Spinal cord (tissue), 9 donors: ENCODE measurements at regions not wholly inside any gene's neighbourhood (a gene's known extent, or its start where the extent isn't known, plus 50 kb on each side); places are given as distances from the start of the nearest gene placed in this dataset.
"Not testable (repeated sequence)": the region's sequence is repeated elsewhere in the genome, so short reads cannot be mapped to it uniquely, and the experiment has no call there.

Experiments used
- DNase-seq, 6 donors: peaks; one replicate each; pipeline versions ENCODE4 v3.0.0 to v3.0.0-alpha.2; 2013 to 2015; ENCODE audit warnings: low spot score in 6 of 6, low read depth in 4 of 6
- H3K27ac ChIP-seq: one replicate; pipeline ENCODE4 v1.5.1; 2013; ENCODE audit warnings: low read depth, low read length, control low read depth
- H3K27me3 ChIP-seq: one replicate; pipeline ENCODE4 v1.6.1; 2013; ENCODE audit warnings: low read length; ENCODE audit not compliant: control insufficient read depth, insufficient read depth
- H3K36me3 ChIP-seq: one replicate; pipeline ENCODE4 v1.6.1; 2013; ENCODE audit warnings: low read length; ENCODE audit not compliant: control insufficient read depth, insufficient read depth
- H3K4me1 ChIP-seq: one replicate; pipeline ENCODE4 v1.6.1; 2013; ENCODE audit warnings: low read length; ENCODE audit not compliant: control insufficient read depth, insufficient read depth
- H3K4me3 ChIP-seq: one replicate; pipeline ENCODE4 v1.5.1; 2013; ENCODE audit warnings: low read depth, low read length, control low read depth
- H3K9me3 ChIP-seq: one replicate; pipeline ENCODE4 v1.6.1; 2013; ENCODE audit warnings: low read length; ENCODE audit not compliant: control insufficient read depth, insufficient read depth
- WGBS: methylation state at CpG from one replicate; pipeline ENCODE4 v1.1.5; 2013; ENCODE audit warnings: missing lambda C conversion rate; ENCODE audit not compliant: insufficient coverage; 5-methylcytosine and 5-hydroxymethylcytosine counted together
- donor health status: healthy.

- no peak overlapping the region for H3K27ac ChIP-seq
- H3K4me3 ChIP-seq, result no peak overlapping the region
- 59% methylated on average over 3 of the region's 3 CpGs for WGBS
- no peaks in the 10 kb centered on the region for H3K27me3 ChIP-seq
- DNase-seq, result peak in 1 of 6 donors; percentile 19
- H3K36me3 ChIP-seq, result no peaks in the 10 kb centered on the region
- H3K9me3 ChIP-seq, result no peaks in the 10 kb centered on the region
- H3K4me1 ChIP-seq, result no peaks in the 10 kb centered on the region
These were observed 78.0 kb upstream of the DDHD1 start for GRCh38 chr14:53231171-53231570.

DNA sequence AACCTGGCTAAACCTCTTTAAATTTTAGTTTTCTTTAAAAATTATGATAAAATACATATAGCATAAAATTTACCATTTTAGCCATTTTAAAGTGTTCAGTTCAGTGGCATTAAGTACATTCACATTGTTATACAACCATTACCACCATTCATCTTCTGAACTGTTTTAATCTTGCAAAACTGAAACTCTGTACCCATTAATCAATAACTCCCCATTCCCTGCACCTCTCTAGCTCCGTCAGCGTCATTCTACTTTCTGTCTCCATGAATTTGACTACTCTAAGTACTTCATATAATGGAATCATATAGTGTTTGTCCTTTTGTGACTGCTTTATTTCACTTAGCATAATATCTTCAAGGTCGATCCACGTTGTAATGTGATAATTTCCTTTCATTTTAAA is 75.8 kb upstream of the DDHD1 start:
- H3K27me3 ChIP-seq, result no peaks in the 10 kb centered on the region
- no peaks in the 10 kb centered on the region for H3K36me3 ChIP-seq
- H3K27ac ChIP-seq, result no peak overlapping the region
- WGBS, result no CpG with 5 or more reads among the region's 4 CpGs
- DNase-seq, result no peak
- H3K9me3 ChIP-seq, result no peaks in the 10 kb centered on the region
- no peaks in the 10 kb centered on the region for H3K4me1 ChIP-seq
- H3K4me3 ChIP-seq, result no peak overlapping the region

DNA sequence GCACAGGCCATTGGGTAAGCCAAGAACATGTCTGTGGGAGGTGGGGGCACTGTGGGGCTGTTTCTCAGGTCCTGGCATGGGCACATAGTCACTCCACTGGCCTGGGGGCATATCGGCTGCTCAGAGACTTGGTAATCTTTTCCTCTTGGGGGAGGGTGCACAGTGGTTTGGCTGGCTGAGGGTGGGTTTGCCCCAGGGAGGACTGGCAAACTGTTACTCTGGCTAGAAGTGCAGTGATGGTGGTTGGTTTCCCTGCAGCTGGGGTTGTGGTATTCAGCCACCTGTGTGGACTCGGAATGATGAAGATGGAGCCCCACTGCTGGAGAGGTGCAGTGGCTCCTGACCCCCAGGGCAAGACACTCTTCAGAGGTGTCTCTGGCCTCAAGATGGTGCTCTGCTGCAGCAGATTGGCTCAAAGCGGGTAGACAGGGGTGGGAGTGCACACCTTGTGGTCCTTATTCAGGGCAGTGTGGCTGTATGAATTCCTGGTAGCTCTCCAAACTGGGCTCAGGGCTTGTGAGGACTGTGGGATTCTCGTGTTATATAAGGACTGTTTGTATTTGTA is 74.1 kb upstream of the DDHD1 start:
- Histone ChIP-seq H3K27ac (no peak overlapping the region), H3K36me3 (no peaks in the 10 kb centered on the region), H3K9me3 (no peaks in the 10 kb centered on the region), H3K4me1 (no peaks in the 10 kb centered on the region), H3K27me3 (no peaks in the 10 kb centered on the region), H3K4me3 (no peak overlapping the region)
- WGBS, result 96% methylated on average over 3 of the region's 4 CpGs
- no peak for DNase-seq

DNA sequence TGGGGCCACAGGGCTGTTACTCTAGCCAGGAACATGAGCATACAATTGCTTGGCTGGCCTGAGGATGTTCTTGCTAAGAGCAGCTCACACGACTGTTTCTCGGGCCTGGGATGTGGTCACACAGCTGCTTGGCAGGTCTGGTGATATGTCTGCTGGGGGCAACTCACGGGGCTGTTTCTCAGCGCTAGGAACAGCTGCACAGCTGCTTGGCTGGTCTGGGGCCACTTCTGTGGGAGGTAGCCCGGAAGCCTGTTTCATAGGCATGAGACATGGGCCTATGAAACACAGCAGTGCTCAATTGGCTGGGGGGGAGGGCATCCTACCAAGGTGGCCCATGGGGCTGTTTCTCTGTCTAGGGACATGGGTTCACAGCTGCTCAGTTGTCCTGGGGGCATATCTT is 73.4 kb upstream of the DDHD1 start:
- Histone ChIP-seq H3K4me1 (no peaks in the 10 kb centered on the region), H3K4me3 (no peak overlapping the region), H3K27ac (no peak overlapping the region), H3K27me3 (no peaks in the 10 kb centered on the region), H3K9me3 (no peaks in the 10 kb centered on the region), H3K36me3 (no peaks in the 10 kb centered on the region)
- no peak for DNase-seq
- WGBS, result 83% methylated on average over 5 of the region's 5 CpGs

- no CpG with 5 or more reads among the region's 3 CpGs for WGBS
- Histone ChIP-seq H3K9me3 (no peaks in the 10 kb centered on the region), H3K27me3 (no peaks in the 10 kb centered on the region), H3K4me3 (no peak overlapping the region), H3K27ac (no peak overlapping the region), H3K4me1 (peaks cover 3% of the 10 kb centered on the region), H3K36me3 (no peaks in the 10 kb centered on the region)
- DNase-seq, result no peak
These were observed 67.8 kb upstream of the DDHD1 start for GRCh38 chr14:53220914-53221313.

DNA sequence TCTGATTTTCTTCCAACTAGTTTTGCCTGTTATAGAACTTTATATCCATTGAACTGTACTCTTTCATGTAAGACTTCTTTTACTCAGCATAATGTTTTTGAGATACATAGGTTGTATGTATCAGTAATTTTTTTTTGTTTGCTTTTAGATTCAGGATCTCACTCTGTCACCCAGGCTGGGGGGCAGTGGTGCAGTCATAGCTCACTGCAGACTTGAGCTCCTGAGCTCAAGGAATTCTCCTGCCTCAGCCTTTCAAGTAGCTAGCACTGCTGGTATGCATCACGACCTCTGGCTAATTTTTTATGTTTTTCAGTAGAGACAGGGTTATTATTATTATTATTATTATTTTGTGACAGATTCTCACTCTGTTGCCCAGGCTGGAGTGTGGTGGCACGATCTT is 65.0 kb upstream of the DDHD1 start:
- no peaks in the 10 kb centered on the region for H3K9me3 ChIP-seq
- H3K4me1 ChIP-seq, result peaks cover 3% of the 10 kb centered on the region
- H3K27ac ChIP-seq, result no peak overlapping the region
- 88% methylated on average over 1 of the region's 2 CpGs for WGBS
- DNase-seq, result no peak
- no peaks in the 10 kb centered on the region for H3K36me3 ChIP-seq
- no peaks in the 10 kb centered on the region for H3K27me3 ChIP-seq
- H3K4me3 ChIP-seq, result peak overlapping the region; percentile 35

DNA sequence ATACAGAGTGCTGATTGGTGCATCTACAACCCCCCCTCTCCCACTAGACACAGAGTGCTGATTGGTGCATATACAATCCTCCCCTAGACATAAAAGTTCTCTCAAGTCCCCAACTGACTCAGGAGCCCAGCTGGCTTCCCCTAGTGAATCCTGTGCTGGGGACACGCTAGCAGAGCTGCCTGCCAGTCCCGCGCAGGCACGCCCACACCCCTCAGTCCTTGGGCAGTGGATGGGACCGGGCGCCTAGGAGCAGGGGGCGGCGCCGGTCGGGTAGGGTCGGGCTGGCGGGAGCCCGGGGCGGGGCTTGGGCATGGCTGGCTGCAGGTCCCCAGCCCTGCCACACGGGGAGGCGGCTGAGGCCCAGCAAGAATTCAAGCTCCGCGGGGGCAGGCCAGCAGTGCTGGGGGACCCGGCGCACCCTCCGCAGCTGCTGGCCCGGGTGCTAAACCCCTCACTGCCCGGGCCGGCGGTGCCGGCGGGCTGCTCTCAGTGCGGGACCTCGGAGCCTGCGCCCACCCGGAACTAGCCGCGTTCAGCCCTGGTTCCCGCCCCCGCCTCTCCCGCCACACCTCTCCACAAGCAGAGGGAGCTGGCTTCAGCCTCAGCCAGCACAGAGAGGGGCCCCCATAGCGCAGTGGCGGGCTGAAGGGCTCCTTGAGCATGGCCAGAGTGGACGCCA is 64.3 kb upstream of the DDHD1 start:
- WGBS, result under 1% methylated on average over 39 of the region's 39 CpGs
- DNase-seq, result peak in 4 of 6 donors; percentile 4 to 72 (median 20)
- no peak overlapping the region for H3K27ac ChIP-seq

DNA sequence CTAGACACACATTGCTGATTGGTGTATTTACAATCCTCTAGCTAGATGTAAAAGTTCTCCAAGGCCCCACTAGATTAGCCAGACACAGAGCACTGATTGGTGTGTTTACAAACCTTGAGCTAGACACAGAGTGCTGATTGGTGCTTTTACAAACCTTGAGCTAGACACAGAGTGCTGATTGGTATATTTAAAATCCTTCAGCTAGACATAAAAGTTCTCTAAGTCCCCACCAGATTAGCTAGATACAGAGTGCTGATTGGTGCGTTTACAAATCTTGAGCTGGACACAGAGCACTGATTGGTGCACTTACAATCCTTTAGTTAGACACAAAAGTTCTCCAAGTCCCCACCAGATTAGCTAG is 63.8 kb upstream of the DDHD1 start:
- not testable (repeated sequence) for H3K4me3 ChIP-seq, H3K4me1 ChIP-seq, H3K27me3 ChIP-seq, H3K36me3 ChIP-seq, H3K27ac ChIP-seq, H3K9me3 ChIP-seq, DNase-seq
- WGBS, result no CpG with 5 or more reads among the region's 1 CpG

More for the DNA sequence above, 64.3 kb upstream of the DDHD1 start:
- H3K4me3 ChIP-seq, result peak overlapping the region; percentile 35
- H3K9me3 ChIP-seq, result no peaks in the 10 kb centered on the region
- H3K27me3 ChIP-seq, result no peaks in the 10 kb centered on the region
- H3K36me3 ChIP-seq, result no peaks in the 10 kb centered on the region
- peaks cover 3% of the 10 kb centered on the region for H3K4me1 ChIP-seq

- H3K27me3 ChIP-seq, H3K4me1 ChIP-seq, H3K27ac ChIP-seq, H3K36me3 ChIP-seq, H3K9me3 ChIP-seq, DNase-seq, H3K4me3 ChIP-seq: not testable (repeated sequence)
- whole genome bisulfite sequencing, result 90% methylated on average over 5 of the region's 11 CpGs
These were observed 63.4 kb upstream of the DDHD1 start for GRCh38 chr14:53216478-53216877.

- H3K4me3 ChIP-seq, result no peak overlapping the region
- H3K4me1 ChIP-seq, result peaks cover 3% of the 10 kb centered on the region
- H3K27me3 ChIP-seq, result no peaks in the 10 kb centered on the region
- no peak overlapping the region for H3K27ac ChIP-seq
- DNase-seq, result no peak
- no peaks in the 10 kb centered on the region for H3K9me3 ChIP-seq
- 79% methylated on average over 2 of the region's 2 CpGs for WGBS
- H3K36me3 ChIP-seq, result no peaks in the 10 kb centered on the region
These were observed 62.0 kb upstream of the DDHD1 start for GRCh38 chr14:53215101-53215500.
